ENCODE measurements at regions not wholly inside any gene's neighbourhood (a gene's known extent, or its start where the extent isn't known, plus 50 kb on each side); places are given as distances from the start of the nearest gene placed in this dataset.
"Not testable (repeated sequence)": the region's sequence is repeated elsewhere in the genome, so short reads cannot be mapped to it uniquely, and the experiment has no call there.

DNA sequence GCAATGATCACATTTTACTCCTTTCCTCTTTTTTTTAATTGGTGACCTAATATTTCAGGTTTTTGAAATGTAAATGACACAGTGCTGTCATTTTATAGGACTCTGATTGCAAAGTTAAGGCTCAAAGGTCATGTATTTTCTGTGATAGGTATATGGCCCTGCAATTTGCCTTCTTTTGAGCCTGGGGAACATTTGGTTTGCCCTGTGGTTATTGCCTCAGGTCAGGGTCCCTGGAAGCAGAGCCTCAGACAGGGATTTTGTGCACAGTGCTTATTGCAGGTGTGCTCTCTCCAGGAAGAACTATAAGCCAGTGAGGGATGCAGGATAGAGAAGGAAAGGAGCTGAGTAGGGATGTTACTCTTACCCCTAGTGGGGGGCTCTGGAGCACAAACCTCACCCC lies 229.3 kb upstream of the ECI2 start:
- Histone ChIP-seq H3K4me3 (ENCODE audit: low read depth in 1 of 2, low read length in 2 of 2) (no peak overlapping the region), H3K4me1 (ENCODE audit: control insufficient read depth in 1 of 2, insufficient read depth in 2 of 2, low read length in 2 of 2) (peaks cover 0 to 12% of the 10 kb centered on the region in 2 donors), H3K9ac (ENCODE audit: low read depth in 1 of 2, low read length in 2 of 2) (no peak overlapping the region), H3K9me3 (ENCODE audit: control insufficient read depth in 1 of 2, low read length in 2 of 2) (no peaks in the 10 kb centered on the region), H3K27ac (ENCODE audit: low read depth, low read length) (no peak overlapping the region), H3K36me3 (ENCODE audit: control insufficient read depth in 1 of 2, insufficient read depth in 2 of 2, low read length in 2 of 2) (no peaks in the 10 kb centered on the region), H3K27me3 (ENCODE audit: control insufficient read depth in 1 of 2, insufficient read depth in 2 of 2, low read length in 2 of 2) (no peaks in the 10 kb centered on the region)

GRCh38 chr6:4364172-4364571 lies 228.8 kb upstream of the ECI2 start:
- H3K36me3 ChIP-seq (ENCODE audit: control insufficient read depth in 1 of 2, insufficient read depth in 2 of 2, low read length in 2 of 2): no peaks in the 10 kb centered on the region
- no peak overlapping the region for H3K4me3 ChIP-seq (ENCODE audit: low read depth in 1 of 2, low read length in 2 of 2)
- H3K9ac ChIP-seq (ENCODE audit: low read depth in 1 of 2, low read length in 2 of 2): no peak overlapping the region
- H3K4me1 ChIP-seq (ENCODE audit: control insufficient read depth in 1 of 2, insufficient read depth in 2 of 2, low read length in 2 of 2): peaks cover 1 to 12% of the 10 kb centered on the region in 2 donors
- no peaks in the 10 kb centered on the region for H3K27me3 ChIP-seq (ENCODE audit: control insufficient read depth in 1 of 2, insufficient read depth in 2 of 2, low read length in 2 of 2)
- no peak overlapping the region for H3K27ac ChIP-seq (ENCODE audit: low read depth, low read length)
- no peaks in the 10 kb centered on the region for H3K9me3 ChIP-seq (ENCODE audit: control insufficient read depth in 1 of 2, low read length in 2 of 2)

- H3K9ac ChIP-seq (ENCODE audit: low read depth in 1 of 2, low read length in 2 of 2): no peak overlapping the region
- H3K4me1 ChIP-seq (ENCODE audit: control insufficient read depth in 1 of 2, insufficient read depth in 2 of 2, low read length in 2 of 2): peaks cover 6 to 17% of the 10 kb centered on the region in 2 donors
- H3K4me3 ChIP-seq (ENCODE audit: low read depth in 1 of 2, low read length in 2 of 2): no peak overlapping the region
- no peaks in the 10 kb centered on the region for H3K9me3 ChIP-seq (ENCODE audit: control insufficient read depth in 1 of 2, low read length in 2 of 2)
- no peaks in the 10 kb centered on the region for H3K27me3 ChIP-seq (ENCODE audit: control insufficient read depth in 1 of 2, insufficient read depth in 2 of 2, low read length in 2 of 2)
- no peaks in the 10 kb centered on the region for H3K36me3 ChIP-seq (ENCODE audit: control insufficient read depth in 1 of 2, insufficient read depth in 2 of 2, low read length in 2 of 2)
- no peak overlapping the region for H3K27ac ChIP-seq (ENCODE audit: low read depth, low read length)
These were observed 228.3 kb upstream of the ECI2 start for GRCh38 chr6:4363656-4364055.

DNA sequence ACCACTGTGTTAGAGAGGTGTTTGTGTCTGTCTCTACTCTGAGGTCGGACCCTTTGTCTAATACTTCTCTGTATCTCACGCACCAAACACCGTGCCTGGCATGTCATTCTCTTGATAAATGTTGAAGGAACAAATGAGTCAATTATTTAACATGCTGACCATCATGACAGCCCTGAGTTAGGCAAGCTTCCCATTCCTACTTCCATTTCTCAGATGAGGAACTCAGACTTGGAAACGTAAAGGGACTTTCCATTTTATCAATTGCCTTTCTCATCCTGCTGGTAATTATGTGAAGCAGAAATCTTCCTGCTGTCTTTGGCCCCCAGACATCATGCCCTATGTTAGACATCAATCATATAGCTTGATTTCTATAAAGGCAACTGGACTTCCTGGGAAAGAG lies 227.0 kb upstream of the ECI2 start:
- no peak overlapping the region for H3K27ac ChIP-seq (ENCODE audit: low read depth, low read length)
- no peak overlapping the region for H3K9ac ChIP-seq (ENCODE audit: low read depth in 1 of 2, low read length in 2 of 2)
- peaks cover 7 to 20% of the 10 kb centered on the region in 2 donors for H3K4me1 ChIP-seq (ENCODE audit: control insufficient read depth in 1 of 2, insufficient read depth in 2 of 2, low read length in 2 of 2)
- H3K27me3 ChIP-seq (ENCODE audit: control insufficient read depth in 1 of 2, insufficient read depth in 2 of 2, low read length in 2 of 2): no peaks in the 10 kb centered on the region
- H3K9me3 ChIP-seq (ENCODE audit: control insufficient read depth in 1 of 2, low read length in 2 of 2): no peaks in the 10 kb centered on the region
- H3K4me3 ChIP-seq (ENCODE audit: low read depth in 1 of 2, low read length in 2 of 2): no peak overlapping the region
- no peaks in the 10 kb centered on the region for H3K36me3 ChIP-seq (ENCODE audit: control insufficient read depth in 1 of 2, insufficient read depth in 2 of 2, low read length in 2 of 2)

- Histone ChIP-seq H3K27me3 (ENCODE audit: control insufficient read depth in 1 of 2, insufficient read depth in 2 of 2, low read length in 2 of 2) (no peaks in the 10 kb centered on the region), H3K36me3 (ENCODE audit: control insufficient read depth in 1 of 2, insufficient read depth in 2 of 2, low read length in 2 of 2) (no peaks in the 10 kb centered on the region), H3K4me1 (ENCODE audit: control insufficient read depth in 1 of 2, insufficient read depth in 2 of 2, low read length in 2 of 2) (peaks cover 7 to 20% of the 10 kb centered on the region in 2 donors), H3K9me3 (ENCODE audit: control insufficient read depth in 1 of 2, low read length in 2 of 2) (no peaks in the 10 kb centered on the region), H3K4me3 (ENCODE audit: low read depth in 1 of 2, low read length in 2 of 2) (no peak overlapping the region), H3K9ac (ENCODE audit: low read depth in 1 of 2, low read length in 2 of 2) (no peak overlapping the region), H3K27ac (ENCODE audit: low read depth, low read length) (no peak overlapping the region)
These were observed 225.5 kb upstream of the ECI2 start for GRCh38 chr6:4360920-4361319.

- Histone ChIP-seq H3K4me3 (ENCODE audit: low read depth in 1 of 2, low read length in 2 of 2) (no peak overlapping the region), H3K27me3 (ENCODE audit: control insufficient read depth in 1 of 2, insufficient read depth in 2 of 2, low read length in 2 of 2) (no peaks in the 10 kb centered on the region), H3K27ac (ENCODE audit: low read depth, low read length) (peak overlapping the region; percentile 50), H3K9ac (ENCODE audit: low read depth in 1 of 2, low read length in 2 of 2) (peak overlapping the region in 1 of 2 donors; percentile 25), H3K9me3 (ENCODE audit: control insufficient read depth in 1 of 2, low read length in 2 of 2) (no peaks in the 10 kb centered on the region), H3K36me3 (ENCODE audit: control insufficient read depth in 1 of 2, insufficient read depth in 2 of 2, low read length in 2 of 2) (no peaks in the 10 kb centered on the region), H3K4me1 (ENCODE audit: control insufficient read depth in 1 of 2, insufficient read depth in 2 of 2, low read length in 2 of 2) (peaks cover 7 to 15% of the 10 kb centered on the region in 2 donors)
These were observed 223.8 kb upstream of the ECI2 start for GRCh38 chr6:4359108-4359730.

DNA sequence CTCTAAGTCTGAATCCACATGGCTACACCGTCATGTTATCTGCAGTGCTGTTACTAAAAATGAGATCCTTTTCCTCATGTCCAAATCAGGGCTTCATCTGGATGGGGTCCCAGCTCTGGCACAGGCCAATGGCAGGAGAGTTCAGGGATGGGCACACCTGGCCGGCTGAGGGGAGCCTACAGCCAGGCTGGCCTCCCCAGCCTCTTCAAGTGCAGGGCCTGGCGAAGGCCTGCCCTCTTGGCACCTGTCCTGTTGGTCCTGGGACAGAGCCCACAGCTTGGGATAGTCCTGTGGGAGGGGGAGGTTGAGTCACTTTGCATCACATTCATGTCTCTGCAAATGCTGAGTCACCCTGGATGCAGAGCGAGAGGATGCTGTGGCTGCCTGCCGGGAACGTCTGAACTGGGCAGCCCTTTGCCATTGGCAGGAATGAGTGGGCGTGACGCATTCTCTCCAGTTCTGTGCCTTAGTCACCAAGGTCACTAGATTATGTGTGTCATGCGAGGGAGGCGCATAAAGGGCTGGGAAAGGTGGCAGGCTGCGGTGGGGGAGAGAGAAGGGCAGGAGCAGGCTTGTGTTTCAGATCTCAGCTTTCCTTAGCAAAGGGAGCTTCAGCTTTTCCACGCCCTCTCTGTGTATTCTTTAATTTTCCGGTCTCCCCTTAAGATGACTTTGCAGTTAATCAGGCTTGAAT lies 223.2 kb upstream of the ECI2 start:
- Histone ChIP-seq H3K9ac (ENCODE audit: low read depth in 1 of 2, low read length in 2 of 2) (peak overlapping the region in 1 of 2 donors; percentile 25), H3K36me3 (ENCODE audit: control insufficient read depth in 1 of 2, insufficient read depth in 2 of 2, low read length in 2 of 2) (no peaks in the 10 kb centered on the region), H3K9me3 (ENCODE audit: control insufficient read depth in 1 of 2, low read length in 2 of 2) (no peaks in the 10 kb centered on the region), H3K4me3 (ENCODE audit: low read depth in 1 of 2, low read length in 2 of 2) (no peak overlapping the region), H3K27me3 (ENCODE audit: control insufficient read depth in 1 of 2, insufficient read depth in 2 of 2, low read length in 2 of 2) (no peaks in the 10 kb centered on the region), H3K27ac (ENCODE audit: low read depth, low read length) (peak overlapping the region; percentile 50), H3K4me1 (ENCODE audit: control insufficient read depth in 1 of 2, insufficient read depth in 2 of 2, low read length in 2 of 2) (peaks cover 7 to 14% of the 10 kb centered on the region in 2 donors)

DNA sequence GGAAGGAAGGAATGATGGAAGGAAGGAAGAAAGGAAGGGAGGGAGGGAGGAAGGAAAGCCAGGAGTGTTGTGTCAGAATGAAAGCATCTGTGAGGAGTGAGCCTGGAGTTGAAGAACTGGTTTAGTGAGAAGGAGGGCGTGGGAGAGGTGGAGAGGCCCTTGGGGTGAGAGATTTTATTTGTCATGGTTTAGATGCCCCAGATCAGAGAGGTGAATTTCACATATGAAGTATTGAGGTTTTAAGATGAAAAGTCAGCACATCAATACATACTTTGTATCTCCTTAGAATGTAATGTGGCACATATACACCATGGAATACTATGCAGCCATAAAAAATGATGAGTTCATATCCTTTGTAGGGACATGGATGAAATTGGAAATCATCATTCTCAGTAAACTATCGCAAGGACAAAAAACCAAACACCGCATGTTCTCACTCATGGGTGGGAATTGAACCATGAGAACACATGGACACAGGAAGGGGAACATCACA lies 222.3 kb upstream of the ECI2 start:
- H3K27ac ChIP-seq (ENCODE audit: low read depth, low read length); H3K9ac ChIP-seq (ENCODE audit: low read depth in 1 of 2, low read length in 2 of 2); H3K36me3 ChIP-seq (ENCODE audit: control insufficient read depth in 1 of 2, insufficient read depth in 2 of 2, low read length in 2 of 2); H3K27me3 ChIP-seq (ENCODE audit: control insufficient read depth in 1 of 2, insufficient read depth in 2 of 2, low read length in 2 of 2); H3K4me1 ChIP-seq (ENCODE audit: control insufficient read depth in 1 of 2, insufficient read depth in 2 of 2, low read length in 2 of 2); H3K4me3 ChIP-seq (ENCODE audit: low read depth in 1 of 2, low read length in 2 of 2); H3K9me3 ChIP-seq (ENCODE audit: control insufficient read depth in 1 of 2, low read length in 2 of 2): not testable (repeated sequence)

DNA sequence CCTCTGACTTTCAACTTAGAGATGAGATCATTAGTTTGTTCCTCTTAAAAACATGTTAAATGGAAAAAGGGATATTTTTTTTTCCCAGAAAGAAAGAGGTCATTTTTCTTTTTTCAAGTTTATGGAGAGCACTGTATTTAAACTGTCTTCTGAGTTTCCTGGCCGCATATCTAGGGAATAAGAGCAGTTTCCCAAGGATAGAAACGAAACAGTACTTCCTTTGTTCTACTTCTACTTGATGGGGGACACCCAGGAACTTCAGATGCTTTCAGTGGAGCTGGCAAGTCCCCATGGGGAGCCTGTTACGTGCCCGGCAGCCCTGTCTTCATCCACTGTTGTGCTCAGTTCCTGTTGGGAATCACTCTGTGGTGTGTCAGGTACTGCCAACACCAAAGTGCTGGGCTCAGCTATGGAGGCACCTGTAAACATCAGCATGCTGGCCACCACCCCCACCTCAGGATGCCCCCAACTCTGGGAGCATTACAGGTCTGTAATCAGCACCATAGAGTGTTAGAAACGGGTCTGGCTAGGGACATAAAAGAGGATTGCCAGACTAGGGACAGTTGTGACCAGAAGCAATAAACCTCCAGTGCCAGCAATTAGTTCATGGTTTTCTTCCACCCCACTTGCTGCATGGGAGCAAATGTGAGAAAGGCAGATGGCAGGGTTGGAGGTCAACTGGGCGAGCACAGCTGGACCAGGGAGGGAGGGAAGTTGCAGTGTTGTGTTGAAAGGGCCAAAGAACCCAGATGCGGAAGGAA lies 221.7 kb upstream of the ECI2 start:
- no peak overlapping the region for H3K27ac ChIP-seq (ENCODE audit: low read depth, low read length)
- H3K4me1 ChIP-seq (ENCODE audit: control insufficient read depth in 1 of 2, insufficient read depth in 2 of 2, low read length in 2 of 2): peaks cover 7 to 8% of the 10 kb centered on the region in 2 donors
- H3K36me3 ChIP-seq (ENCODE audit: control insufficient read depth in 1 of 2, insufficient read depth in 2 of 2, low read length in 2 of 2): no peaks in the 10 kb centered on the region
- H3K4me3 ChIP-seq (ENCODE audit: low read depth in 1 of 2, low read length in 2 of 2): no peak overlapping the region
- no peaks in the 10 kb centered on the region for H3K27me3 ChIP-seq (ENCODE audit: control insufficient read depth in 1 of 2, insufficient read depth in 2 of 2, low read length in 2 of 2)
- H3K9me3 ChIP-seq (ENCODE audit: control insufficient read depth in 1 of 2, low read length in 2 of 2): no peaks in the 10 kb centered on the region
- no peak overlapping the region for H3K9ac ChIP-seq (ENCODE audit: low read depth in 1 of 2, low read length in 2 of 2)

GRCh38 chr6:4355241-4355640 lies 219.9 kb upstream of the ECI2 start:
- Histone ChIP-seq H3K9ac (ENCODE audit: low read depth in 1 of 2, low read length in 2 of 2) (no peak overlapping the region), H3K4me1 (ENCODE audit: control insufficient read depth in 1 of 2, insufficient read depth in 2 of 2, low read length in 2 of 2) (peaks cover 7 to 8% of the 10 kb centered on the region in 2 donors), H3K9me3 (ENCODE audit: control insufficient read depth in 1 of 2, low read length in 2 of 2) (no peaks in the 10 kb centered on the region), H3K27me3 (ENCODE audit: control insufficient read depth in 1 of 2, insufficient read depth in 2 of 2, low read length in 2 of 2) (peaks cover 0 to 3% of the 10 kb centered on the region in 2 donors), H3K36me3 (ENCODE audit: control insufficient read depth in 1 of 2, insufficient read depth in 2 of 2, low read length in 2 of 2) (no peaks in the 10 kb centered on the region), H3K4me3 (ENCODE audit: low read depth in 1 of 2, low read length in 2 of 2) (no peak overlapping the region), H3K27ac (ENCODE audit: low read depth, low read length) (no peak overlapping the region)

Measured in duodenal mucosa (tissue), 2 donors.